Ovary (tissue), 7 donors: ENCODE measurements at regions not wholly inside any gene's neighbourhood (a gene's known extent, or its start where the extent isn't known, plus 50 kb on each side); places are given as distances from the start of the nearest gene placed in this dataset. TPM values are rescaled to one million over a fixed set of nuclear protein-coding genes. Genes with fewer than 3 reads are reported as not detected.

Experiments
- DNase-seq, 5 donors: peaks; one replicate each; pipeline ENCODE4 v3.0.0-alpha.2; 2019 to 2020
- H3K27ac ChIP-seq, 2 donors: fragments of 200-600 bp; one replicate each; pipeline versions ENCODE4 v1.5.1 to v1.8.0; 2019 to 2022
- H3K27me3 ChIP-seq: fragments of 200-600 bp; one replicate; pipeline ENCODE4 v1.8.0; 2022
- H3K36me3 ChIP-seq: fragments of 200-600 bp; sonication (generic); one replicate; pipeline ENCODE4 v1.5.1; 2019
- H3K4me1 ChIP-seq: one replicate; pipeline ENCODE4 v1.8.1; 2013; ENCODE audit warnings: mild to moderate bottlenecking, moderate library complexity; ENCODE audit not compliant: insufficient read depth
- H3K4me3 ChIP-seq: fragments of 200-600 bp; sonication (generic); one replicate; pipeline ENCODE4 v1.5.1; 2017
- H3K9me3 ChIP-seq, 2 donors: fragments of 200-600 bp in 1 of 2; sonication (generic) in 1 of 2; one replicate each; pipeline versions ENCODE4 v1.5.1 to v1.8.1; 2013 to 2019; ENCODE audit warnings: mild to moderate bottlenecking in 1 of 2, moderate library complexity in 1 of 2
- CTCF ChIP-seq, 3 donors: fragments of 450-650 bp in 2 of 3; fragments of 200-600 bp in 1 of 3; IDR thresholded peaks; one replicate each; pipeline versions ENCODE4 v1.5.1 to v1.8.0; 2016 to 2022; ENCODE audit warnings: antibody characterized with exemption in 3 of 3, mild to moderate bottlenecking in 1 of 3
- EP300 ChIP-seq: sonication (generic); formaldehyde crosslinking; IDR thresholded peaks from one replicate; pipeline ENCODE4 v1.6.1; 2017; ENCODE audit warnings: antibody characterized with exemption
- POLR2A ChIP-seq: fragments of 450-650 bp; IDR thresholded peaks from one replicate; pipeline ENCODE4 v1.6.1; 2017; ENCODE audit warnings: antibody characterized with exemption, mild to moderate bottlenecking, moderate library complexity
- WGBS, 3 donors: extraction: QIAGEN DNeasy Blood & Tissue Kit in 1 of 3; methylation state at CpG; one replicate each; pipeline versions ENCODE4 v1.1.5 to v1.1.7; 2013 to 2017; 5-methylcytosine and 5-hydroxymethylcytosine counted together
- intact Hi-C, 4 donors: fragments of 100-400 bp; cut with DNase I; formaldehyde crosslinking; loops; one replicate each; pipeline versions ENCODE4 v1.11.0 to v1.15.1; 2022 to 2023
- microRNA counts: library from miRNA; unstranded; fragments of <30 nt; microRNA quantifications from one replicate; lab custom pipeline; 2016
- microRNA-seq, 3 donors: library from miRNA; unstranded; fragments of <30 nt; microRNA quantifications; one replicate each; pipeline versions ENCODE4 to v1.2.0, GENCODE V29; 2019 to 2020
- small RNA-seq: library from RNA; depleted of rRNA; stranded (forward); fragments of <200 nt; gene quantifications from one replicate; pipeline ENCODE3, GENCODE V24; 2016
- donor health status: DM: no; HTN: no; CAD: no; lungs with moderate emphysema.
- donor health status: DM: no; HTN: no; CAD: no.
- donor health status: Bipolar disorder and iron deficiency.
- donor health status: DM: no; HTN: no; CAD: no.
- donor health status: DM: yes; HTN: yes; CAD: no.

DNA sequence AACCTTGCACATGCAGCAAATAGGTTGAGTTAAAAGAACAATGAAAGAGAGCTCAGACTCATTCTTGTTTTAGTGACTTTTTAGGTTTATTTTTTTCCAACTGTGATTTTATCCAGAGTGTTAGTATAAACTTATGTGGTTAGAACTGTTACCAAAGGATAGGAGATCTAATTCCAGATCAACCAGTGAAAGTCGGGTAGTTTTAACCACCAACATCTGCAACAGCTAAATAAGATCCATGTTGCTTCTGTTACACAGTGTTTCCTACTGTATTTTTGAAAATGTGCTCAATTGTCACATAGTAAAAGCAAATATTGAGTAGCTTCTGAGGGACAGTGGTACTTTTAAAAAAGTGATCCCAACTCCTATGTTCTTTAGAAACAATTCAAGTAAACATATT is 53.9 kb upstream of the ARGLU1 start:
- no peak overlapping the region for H3K4me3 ChIP-seq
- no peak for DNase-seq
- H3K4me1 ChIP-seq, result peaks cover 4% of the 10 kb centered on the region
- H3K27me3 ChIP-seq, result no peaks in the 10 kb centered on the region
- TF ChIP-seq POLR2A (no peak), CTCF (IDR thresholded peaks at IDR 0.05) (no peak)
- H3K9me3 ChIP-seq, result no peaks in the 10 kb centered on the region
- no peaks in the 10 kb centered on the region for H3K36me3 ChIP-seq
- intact Hi-C loops, result no loop called here
- H3K27ac ChIP-seq, result no peak overlapping the region
- 81 to 90% (median 89%) methylated on average over 1 of the region's 1 CpG for WGBS, 3 donors

- H3K36me3 ChIP-seq, result no peaks in the 10 kb centered on the region
- H3K27me3 ChIP-seq, result no peaks in the 10 kb centered on the region
- TF ChIP-seq CTCF (IDR thresholded peaks at IDR 0.05) (peak; percentile 27 to 71 (median 63)), EP300 (no peak), POLR2A (no peak)
- intact Hi-C loops, result no loop called here
- 19 to 23% (median 22%) methylated on average over 10 of the region's 10 CpGs for WGBS, 3 donors
- H3K9me3 ChIP-seq, result no peaks in the 10 kb centered on the region
- no peak overlapping the region for H3K27ac ChIP-seq
- H3K4me1 ChIP-seq, result peaks cover 4% of the 10 kb centered on the region
- peak; percentile 22 to 51 (median 36) for DNase-seq
- H3K4me3 ChIP-seq, result no peak overlapping the region
These were observed 52.0 kb upstream of the ARGLU1 start for GRCh38 chr13:106619688-106620555.

MicroRNAs in the stretch of these regions (microRNA counts, 767-probe panel; counts per million panel counts)
- microRNA hsa-miR-1267 (lab: Ali Mortazavi, UCI), result 530 counts per million, percentile 78 among the panel's probes with 10 or more counts

Small RNAs in the stretch of these regions (microRNA-seq; reads per million reads assigned to microRNA genes)
- gene MIR1267, result 0 reads per million in 3 donors

Small RNAs in the stretch of these regions (small RNA-seq; reads per million reads assigned to genes)
- gene MIR1267 (not detected), gene SNORD31B (0.15 reads per million)
